ENCODE measurements at regions not wholly inside any gene's neighbourhood (a gene's known extent, or its start where the extent isn't known, plus 50 kb on each side); places are given as distances from the start of the nearest gene placed in this dataset.

DNA sequence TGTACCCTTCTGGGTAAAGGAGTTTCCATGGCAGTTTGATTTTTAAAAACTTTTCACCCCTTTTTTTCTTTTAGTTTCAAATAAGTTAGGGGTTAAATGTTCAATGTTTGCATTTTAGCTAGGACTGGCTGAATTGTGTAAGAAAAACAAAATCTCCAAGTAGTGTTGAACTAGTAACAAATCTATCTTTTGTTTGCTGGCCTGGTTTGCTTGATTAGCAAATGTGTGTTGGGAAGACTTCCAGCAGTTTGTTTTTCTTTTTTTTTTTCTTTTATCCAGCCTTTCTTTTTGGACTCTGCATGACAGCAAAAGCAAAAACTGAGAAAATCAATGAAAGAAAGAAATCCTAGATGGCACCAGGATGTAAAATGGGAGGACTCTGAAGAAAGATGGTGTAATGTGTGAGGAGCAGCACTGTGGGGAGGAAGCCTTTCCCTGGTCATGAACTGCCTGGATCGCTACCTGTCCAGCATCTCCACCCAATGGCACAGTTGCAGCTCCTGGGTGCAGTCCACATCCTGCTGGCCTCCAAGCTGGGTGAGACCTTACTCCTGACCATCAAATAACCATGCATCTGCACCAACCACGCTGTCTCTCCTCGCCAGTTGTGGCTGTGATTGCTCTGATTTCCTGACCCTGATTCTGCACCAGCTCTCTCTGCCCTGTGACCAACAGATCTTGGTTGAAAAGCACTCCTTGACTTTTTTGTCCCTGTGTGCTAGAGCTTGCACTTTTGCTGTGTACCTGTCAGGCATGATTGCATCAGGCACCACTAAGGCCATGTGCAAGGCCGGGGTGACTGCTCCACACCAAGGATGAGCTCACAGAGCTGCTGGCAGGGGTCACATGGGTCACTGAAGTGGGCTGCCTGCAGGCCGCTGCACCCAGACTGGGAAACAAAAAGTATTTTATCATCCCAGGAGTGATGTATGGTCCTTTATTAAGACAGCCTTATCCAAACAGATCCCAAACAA lies 71.2 kb upstream of the ZNF236 start:
- no peak for TF ChIP-seq POLR2AphosphoS5 (IDR thresholded peaks at IDR 0.05; ENCODE audit: borderline replicate concordance, low read depth, low read length)
- no peak for TF ChIP-seq EZH2 (IDR thresholded peaks at IDR 0.05)

All from SK-N-MC (cell line).